Neuronal stem cell (in vitro differentiated cells): ENCODE measurements at regions not wholly inside any gene's neighbourhood (a gene's known extent, or its start where the extent isn't known, plus 50 kb on each side); places are given as distances from the start of the nearest gene placed in this dataset.

ENCODE experiments used
- DNase-seq: peaks from one replicate; pipeline ENCODE4 v3.0.0-alpha.2; 2013; ENCODE audit warnings: low spot score
- H2AFZ ChIP-seq: one replicate; pipeline ENCODE4 v1.6.1; 2013; ENCODE audit warnings: mild to moderate bottlenecking, low read length, inconsistent platforms
- H2AK5ac ChIP-seq: 2 replicates; pipeline ENCODE4 v1.6.1; 2013; ENCODE audit warnings: low read depth, mild to moderate bottlenecking, inconsistent platforms, low read length, moderate library complexity, mixed read lengths
- H2BK120ac ChIP-seq: 2 replicates; pipeline ENCODE4 v1.6.1; 2013; ENCODE audit warnings: low read depth, mild to moderate bottlenecking, inconsistent platforms, low read length, moderate library complexity, mixed read lengths
- H2BK12ac ChIP-seq: one replicate; pipeline ENCODE4 v1.6.1; 2013; ENCODE audit warnings: low read length, inconsistent platforms
- H2BK15ac ChIP-seq: 2 replicates; pipeline ENCODE4 v1.6.1; 2013; ENCODE audit warnings: mild to moderate bottlenecking, low read length, inconsistent platforms, mixed read lengths
- H2BK5ac ChIP-seq: one replicate; pipeline ENCODE4 v1.6.1; 2013; ENCODE audit warnings: inconsistent platforms, mild to moderate bottlenecking, low read length, moderate library complexity
- H3K14ac ChIP-seq: one replicate; pipeline ENCODE4 v1.6.1; 2013; ENCODE audit warnings: low read length, inconsistent platforms
- H3K18ac ChIP-seq: 2 replicates; pipeline ENCODE4 v1.6.1; 2013; ENCODE audit warnings: low read length, inconsistent platforms
- H3K23ac ChIP-seq: 2 replicates; pipeline ENCODE4 v1.6.1; 2013; ENCODE audit warnings: low read depth, mild to moderate bottlenecking, mixed read lengths, low read length, inconsistent platforms; ENCODE audit not compliant: poor library complexity
- H3K27ac ChIP-seq: replicated peaks from 3 replicates; pipeline ENCODE4 v1.5.1; 2013; ENCODE audit warnings: low read length, inconsistent platforms
- H3K27me3 ChIP-seq, 3 experiments: 2 replicates each; pipeline ENCODE4 v1.6.1; 2013; ENCODE audit warnings: low read length in 3 of 3, mild to moderate bottlenecking in 2 of 3, inconsistent platforms in 1 of 3, low read depth in 1 of 3, mixed read lengths in 1 of 3, moderate library complexity in 1 of 3; ENCODE audit not compliant: control insufficient read depth in 3 of 3, insufficient read depth in 3 of 3
- H3K36me3 ChIP-seq, 2 donors: replicated peaks in 1 of 2; 2 replicates each; pipeline ENCODE4 v1.6.1; 2013; ENCODE audit warnings: low read length in 2 of 2; ENCODE audit not compliant: control insufficient read depth in 2 of 2, insufficient read depth in 2 of 2
- H3K4ac ChIP-seq: 2 replicates; pipeline ENCODE4 v1.6.1; 2013; ENCODE audit warnings: inconsistent platforms, mild to moderate bottlenecking, low read length, moderate library complexity
- H3K4me1 ChIP-seq, 2 donors: 1 replicate in 1 of 2; 2 replicates in 1 of 2; pipeline ENCODE4 v1.6.1; 2013; ENCODE audit warnings: low read length in 2 of 2, low read depth in 1 of 2; ENCODE audit not compliant: control insufficient read depth in 2 of 2, insufficient read depth in 1 of 2
- H3K4me2 ChIP-seq: one replicate; pipeline ENCODE4 v1.6.1; 2013; ENCODE audit warnings: mild to moderate bottlenecking, low read length, inconsistent platforms; ENCODE audit not compliant: insufficient read depth, poor library complexity, severe bottlenecking
- H3K4me3 ChIP-seq, 2 donors: 2 replicates each; pipeline ENCODE4 v1.5.1; 2013; ENCODE audit warnings: low read length in 2 of 2, mild to moderate bottlenecking in 2 of 2, inconsistent platforms in 1 of 2, moderate library complexity in 1 of 2
- H3K79me1 ChIP-seq: one replicate; pipeline ENCODE4 v1.6.1; 2013; ENCODE audit warnings: low read depth, mild to moderate bottlenecking, inconsistent platforms, low read length, moderate library complexity
- H3K9ac ChIP-seq: one replicate; pipeline ENCODE4 v1.6.1; 2013; ENCODE audit warnings: mild to moderate bottlenecking, low read depth, low read length, inconsistent platforms; ENCODE audit not compliant: poor library complexity
- H3K9me3 ChIP-seq, 2 donors: replicated peaks in 1 of 2; 2 replicates each; pipeline versions ENCODE3 to v1.6.1; 2013; ENCODE audit warnings: low read length in 2 of 2, mild to moderate bottlenecking in 2 of 2, inconsistent platforms in 1 of 2, low read depth in 1 of 2, mixed read lengths in 1 of 2, moderate library complexity in 1 of 2; ENCODE audit not compliant: control insufficient read depth in 2 of 2, insufficient read depth in 1 of 2
- H4K8ac ChIP-seq: one replicate; pipeline ENCODE4 v1.6.1; 2013; ENCODE audit warnings: low read depth, mild to moderate bottlenecking, inconsistent platforms, low read length, moderate library complexity
- H4K91ac ChIP-seq: one replicate; pipeline ENCODE4 v1.6.1; 2013; ENCODE audit warnings: low read length, low read depth, mild to moderate bottlenecking, inconsistent platforms; ENCODE audit not compliant: poor library complexity
- WGBS, 2 donors: extraction: QIAGEN DNeasy Blood & Tissue Kit; methylation state at CpG; one replicate each; pipeline ENCODE4 v1.1.7; 2013; ENCODE audit warnings: missing lambda C conversion rate in 2 of 2, mixed read lengths in 1 of 2; ENCODE audit not compliant: insufficient read length in 2 of 2, insufficient replicate concordance in 1 of 2; ENCODE audit errors: extremely low coverage in 2 of 2; 5-methylcytosine and 5-hydroxymethylcytosine counted together

- Histone ChIP-seq H2AFZ (no peak overlapping the region), H3K27ac (no peak overlapping the region), H3K4ac (no peak overlapping the region), H4K91ac (no peak overlapping the region), H3K9ac (no peak overlapping the region), H3K4me3 (no peak overlapping the region), H3K4me1 (no peaks in the 10 kb centered on the region), H2BK5ac (no peak overlapping the region), H2BK120ac (no peak overlapping the region), H3K27me3 (no peaks in the 10 kb centered on the region), H2AK5ac (no peak overlapping the region), H3K4me2 (no peak overlapping the region), H3K9me3 (peaks cover 5 to 26% of the 10 kb centered on the region in 2 donors), H3K36me3 (no peaks in the 10 kb centered on the region), H3K18ac (no peak overlapping the region), H3K79me1 (no peaks in the 10 kb centered on the region), H3K14ac (no peak overlapping the region), H3K23ac (no peak overlapping the region), H4K8ac (no peak overlapping the region), H2BK15ac (no peak overlapping the region), H2BK12ac (no peak overlapping the region)
- DNase-seq = no peak
- WGBS, 2 donors = 100% methylated on average over 1 of the region's 4 CpGs; no CpG with 5 or more reads in 1 of the 2 donors
Measured at GRCh38 chr2:144249035-144249637, 270.8 kb downstream of the ZEB2 start.

- Histone ChIP-seq H3K4me3 (no peak overlapping the region), H3K27me3 (no peaks in the 10 kb centered on the region)
- no CpG with 5 or more reads among the region's 4 CpGs for WGBS, 2 donors
Measured at GRCh38 chr2:144248350-144249034, 271.4 kb downstream of the ZEB2 start.

GRCh38 chr2:144244938-144245337 lies 275.0 kb downstream of the ZEB2 start:
- H3K4me3 ChIP-seq = no peak overlapping the region
- no peak overlapping the region for H2BK5ac ChIP-seq
- no peak overlapping the region for H3K4me2 ChIP-seq
- H3K4me1 ChIP-seq = peaks cover 3 to 16% of the 10 kb centered on the region in 2 donors
- H3K36me3 ChIP-seq = no peaks in the 10 kb centered on the region
- H2AFZ ChIP-seq = no peak overlapping the region
- no peaks in the 10 kb centered on the region for H3K79me1 ChIP-seq
- H2AK5ac ChIP-seq = no peak overlapping the region
- H2BK12ac ChIP-seq = no peak overlapping the region
- no peak overlapping the region for H2BK120ac ChIP-seq
- no peak overlapping the region for H3K23ac ChIP-seq
- H3K27me3 ChIP-seq = no peaks in the 10 kb centered on the region
- no peak overlapping the region for H4K91ac ChIP-seq
- no peak overlapping the region for H3K18ac ChIP-seq
- H3K4ac ChIP-seq = no peak overlapping the region
- H3K27ac ChIP-seq = no peak overlapping the region
- no peak overlapping the region for H3K9ac ChIP-seq
- H2BK15ac ChIP-seq = no peak overlapping the region
- peaks cover 0 to 3% of the 10 kb centered on the region in 2 donors for H3K9me3 ChIP-seq
- DNase-seq = no peak
- H3K14ac ChIP-seq = no peak overlapping the region
- H4K8ac ChIP-seq = no peak overlapping the region

More at GRCh38 chr2:144248350-144249034, 271.4 kb downstream of the ZEB2 start:
- Histone ChIP-seq H3K14ac (no peak overlapping the region), H3K4me2 (no peak overlapping the region), H2AK5ac (no peak overlapping the region), H3K79me1 (no peaks in the 10 kb centered on the region), H3K9me3 (peaks cover 2 to 21% of the 10 kb centered on the region in 2 donors), H3K36me3 (no peaks in the 10 kb centered on the region), H2BK120ac (no peak overlapping the region), H4K8ac (no peak overlapping the region), H3K4ac (no peak overlapping the region), H3K9ac (no peak overlapping the region), H3K4me1 (no peaks in the 10 kb centered on the region), H3K27ac (no peak overlapping the region), H3K23ac (no peak overlapping the region), H2AFZ (no peak overlapping the region), H2BK12ac (no peak overlapping the region), H4K91ac (no peak overlapping the region), H2BK5ac (no peak overlapping the region), H3K18ac (no peak overlapping the region), H2BK15ac (no peak overlapping the region)
- DNase-seq = no peak

GRCh38 chr2:144242311-144242710 lies 277.6 kb downstream of the ZEB2 start:
- no CpG with 5 or more reads among the region's 3 CpGs for WGBS, 2 donors
- H2BK12ac ChIP-seq = no peak overlapping the region
- no peak overlapping the region for H3K18ac ChIP-seq
- no peak overlapping the region for H3K14ac ChIP-seq
- H4K8ac ChIP-seq = no peak overlapping the region
- H3K4me3 ChIP-seq = no peak overlapping the region
- DNase-seq = no peak
- H2BK120ac ChIP-seq = no peak overlapping the region
- H3K27me3 ChIP-seq = no peaks in the 10 kb centered on the region
- no peak overlapping the region for H3K27ac ChIP-seq
- H2AFZ ChIP-seq = no peak overlapping the region
- H3K4me1 ChIP-seq = peaks cover 3 to 24% of the 10 kb centered on the region in 2 donors
- no peak overlapping the region for H2BK15ac ChIP-seq
- no peaks in the 10 kb centered on the region for H3K36me3 ChIP-seq
- H3K4ac ChIP-seq = no peak overlapping the region
- no peaks in the 10 kb centered on the region for H3K79me1 ChIP-seq
- no peak overlapping the region for H4K91ac ChIP-seq
- H2AK5ac ChIP-seq = no peak overlapping the region
- H3K23ac ChIP-seq = no peak overlapping the region
- no peak overlapping the region for H3K9ac ChIP-seq
- no peaks in the 10 kb centered on the region for H3K9me3 ChIP-seq
- H2BK5ac ChIP-seq = no peak overlapping the region
- H3K4me2 ChIP-seq = no peak overlapping the region
